MM.1S (cell line): ENCODE measurements at regions not wholly inside any gene's neighbourhood (a gene's known extent, or its start where the extent isn't known, plus 50 kb on each side); places are given as distances from the start of the nearest gene placed in this dataset.

Experiments
- DNase-seq: peaks from one replicate; pipeline ENCODE4 v3.0.0-alpha.2; 2015
- H2AFZ ChIP-seq: fragments of 300-600 bp; sonication (generic); 2 replicates; pipeline ENCODE4 v1.6.0; 2016; ENCODE audit warnings: antibody characterized with exemption, low read length
- H3F3A ChIP-seq: fragments of 300-600 bp; sonication (generic); 2 replicates; pipeline ENCODE4 v1.6.1; 2016; ENCODE audit warnings: mild to moderate bottlenecking, antibody characterized with exemption, low read length, moderate library complexity, mixed read lengths; ENCODE audit not compliant: insufficient read depth
- H3K27ac ChIP-seq: fragments of 300-600 bp; sonication (generic); 2 replicates; pipeline ENCODE4 v1.5.1; 2016; ENCODE audit warnings: mild to moderate bottlenecking, low read length
- H3K27me3 ChIP-seq: fragments of 300-600 bp; sonication (generic); replicated peaks from 2 replicates; pipeline ENCODE4 v1.6.0; 2016; ENCODE audit warnings: low read length; ENCODE audit not compliant: insufficient read depth
- H3K36me3 ChIP-seq: fragments of 300-600 bp; sonication (generic); replicated peaks from 2 replicates; pipeline ENCODE4 v1.6.1; 2016; ENCODE audit warnings: mild to moderate bottlenecking, low read length, mixed read lengths; ENCODE audit not compliant: insufficient read depth
- H3K4me1 ChIP-seq: fragments of 300-600 bp; sonication (generic); 2 replicates; pipeline ENCODE4 v1.6.1; 2016; ENCODE audit warnings: low read length, mixed read lengths
- H3K4me2 ChIP-seq: fragments of 300-600 bp; sonication (generic); 2 replicates; pipeline ENCODE4 v1.6.0; 2016; ENCODE audit warnings: low read depth, low read length
- H3K4me3 ChIP-seq: fragments of 300-600 bp; sonication (generic); 2 replicates; pipeline ENCODE4 v1.5.1; 2016; ENCODE audit warnings: low read length, mixed read lengths
- H3K79me2 ChIP-seq: fragments of 300-600 bp; sonication (generic); 2 replicates; pipeline ENCODE4 v1.6.1; 2016; ENCODE audit warnings: mixed run types, low read length, mixed read lengths
- H3K9ac ChIP-seq: fragments of 300-600 bp; sonication (generic); 2 replicates; pipeline ENCODE4 v1.6.1; 2016; ENCODE audit warnings: low read length, mixed read lengths
- H3K9me2 ChIP-seq: fragments of 300-600 bp; sonication (generic); replicated peaks from 2 replicates; pipeline ENCODE4 v1.6.1; 2016; ENCODE audit warnings: mild to moderate bottlenecking, low read length, mixed read lengths; ENCODE audit not compliant: insufficient read depth
- H3K9me3 ChIP-seq: fragments of 300-600 bp; sonication (generic); replicated peaks from 2 replicates; pipeline ENCODE4 v1.6.1; 2016; ENCODE audit warnings: mild to moderate bottlenecking, low read length, mixed read lengths; ENCODE audit not compliant: insufficient read depth
- H4K20me1 ChIP-seq: fragments of 300-600 bp; sonication (generic); 2 replicates; pipeline ENCODE4 v1.6.1; 2016; ENCODE audit warnings: mild to moderate bottlenecking, low read length, moderate library complexity, mixed read lengths; ENCODE audit not compliant: insufficient read depth
- CTCF ChIP-seq: fragments of 300-600 bp; sonication (generic); IDR thresholded peaks from 2 replicates; pipeline ENCODE4 v1.5.1; 2016; ENCODE audit warnings: antibody characterized with exemption, low read length, mixed read lengths
- EZH2 ChIP-seq: fragments of 300-600 bp; sonication (generic); optimal IDR thresholded peaks from 2 replicates; pipeline ENCODE3; 2017; ENCODE audit warnings: low read depth, mild to moderate bottlenecking, antibody characterized with exemption, low read length, mixed read lengths
- EZH2phosphoT487 ChIP-seq: fragments of 300-600 bp; sonication (generic); IDR thresholded peaks from 2 replicates; pipeline ENCODE4 v1.6.1; 2018; ENCODE audit warnings: antibody characterized with exemption, low read length

DNA sequence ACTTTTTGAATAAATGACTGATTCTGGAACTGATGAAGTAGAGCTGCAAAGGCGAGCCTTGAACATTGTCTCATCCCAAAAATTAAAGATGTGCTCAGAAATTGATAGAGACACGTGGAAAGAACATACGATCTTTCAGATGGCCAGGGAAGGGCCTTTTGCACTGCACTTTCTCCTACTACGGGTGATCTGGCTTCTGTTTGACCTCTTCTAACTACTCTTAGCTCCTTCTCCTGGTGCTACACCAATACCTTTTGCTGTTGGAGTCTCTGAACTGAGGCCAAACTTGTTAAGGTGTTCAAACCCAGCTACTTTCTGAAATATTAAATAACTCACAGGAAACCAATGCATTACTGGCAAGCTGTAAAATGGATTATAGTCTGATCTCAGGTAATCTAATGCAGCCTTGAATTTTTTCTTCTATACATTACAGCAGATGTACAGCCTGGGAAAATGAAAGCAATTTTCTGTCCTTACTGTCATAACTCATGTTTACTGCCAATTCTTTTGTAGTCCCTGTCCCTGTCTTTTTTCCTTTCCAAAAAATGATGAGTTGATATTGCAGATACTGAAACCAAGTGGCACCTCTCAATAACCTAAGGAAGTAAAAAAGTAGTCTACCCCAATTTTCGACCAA, 1086.1 kb upstream of the CNTN5 start:
- no peaks in the 10 kb centered on the region for H3K36me3 ChIP-seq
- no peaks in the 10 kb centered on the region for H3K4me1 ChIP-seq
- no peaks in the 10 kb centered on the region for H3K27me3 ChIP-seq
- no peak overlapping the region for H3K27ac ChIP-seq
- H3K9me2 ChIP-seq, result no peaks in the 10 kb centered on the region
- DNase-seq, result no peak
- H3K9ac ChIP-seq, result no peak overlapping the region
- no peak overlapping the region for H3K4me3 ChIP-seq
- no peak overlapping the region for H3K4me2 ChIP-seq
- TF ChIP-seq EZH2phosphoT487 (no peak), CTCF (no peak), EZH2 (no peak)
- H3K79me2 ChIP-seq, result no peaks in the 10 kb centered on the region
- H3F3A ChIP-seq, result no peaks in the 10 kb centered on the region
- H2AFZ ChIP-seq, result peak overlapping the region; percentile 43; the same call in 1 of the 2 replicates
- no peaks in the 10 kb centered on the region for H3K9me3 ChIP-seq
- no peaks in the 10 kb centered on the region for H4K20me1 ChIP-seq

GRCh38 chr11:97937501-97937900, 1083.2 kb upstream of the CNTN5 start:
- Histone ChIP-seq H3K4me2 (no peak overlapping the region), H3K4me3 (no peak overlapping the region), H3K36me3 (no peaks in the 10 kb centered on the region), H3K79me2 (no peaks in the 10 kb centered on the region), H3K27me3 (no peaks in the 10 kb centered on the region), H3K9me3 (no peaks in the 10 kb centered on the region), H3K9ac (no peak overlapping the region), H3K9me2 (no peaks in the 10 kb centered on the region), H4K20me1 (no peaks in the 10 kb centered on the region), H3K4me1 (no peaks in the 10 kb centered on the region), H2AFZ (no peak overlapping the region), H3F3A (no peaks in the 10 kb centered on the region), H3K27ac (no peak overlapping the region)
- TF ChIP-seq EZH2, result no peak
- no peak for TF ChIP-seq EZH2phosphoT487
- TF ChIP-seq CTCF, result no peak
- no peak for DNase-seq

DNA sequence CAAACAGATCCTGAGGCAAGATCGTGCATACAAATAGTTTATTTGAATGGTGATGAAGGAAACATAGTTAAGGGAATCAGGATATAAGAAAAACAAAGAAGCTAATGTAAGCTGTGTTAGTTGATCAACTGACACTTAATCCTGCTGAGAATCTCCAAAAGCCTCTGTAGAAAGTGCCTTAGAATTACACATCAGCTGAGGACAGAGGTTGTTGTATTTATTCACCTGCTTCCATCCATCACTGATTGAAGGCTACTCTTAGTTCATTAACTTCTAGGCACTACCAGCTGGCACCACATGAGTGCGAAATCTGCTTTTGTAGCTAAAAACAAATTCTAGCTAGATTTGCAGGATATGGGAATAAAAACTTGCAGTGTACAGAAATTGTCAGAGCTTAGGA, 1082.0 kb upstream of the CNTN5 start:
- Histone ChIP-seq H3K4me3 (no peak overlapping the region), H3K27me3 (no peaks in the 10 kb centered on the region), H3K4me2 (no peak overlapping the region), H3K9ac (no peak overlapping the region), H3K27ac (no peak overlapping the region), H3K9me2 (no peaks in the 10 kb centered on the region), H3K4me1 (no peaks in the 10 kb centered on the region), H3K9me3 (no peaks in the 10 kb centered on the region), H4K20me1 (no peaks in the 10 kb centered on the region), H3K36me3 (no peaks in the 10 kb centered on the region), H2AFZ (no peak overlapping the region), H3K79me2 (no peaks in the 10 kb centered on the region), H3F3A (no peaks in the 10 kb centered on the region)
- TF ChIP-seq EZH2phosphoT487, result no peak
- TF ChIP-seq CTCF, result no peak
- no peak for TF ChIP-seq EZH2
- no peak for DNase-seq
